ENCODE measurements at regions not wholly inside any gene's neighbourhood (a gene's known extent, or its start where the extent isn't known, plus 50 kb on each side); places are given as distances from the start of the nearest gene placed in this dataset.

- POLR2A ChIA-PET, result no interaction called here
- Histone ChIP-seq H3K27ac (ENCODE audit: control insufficient read depth, insufficient read depth) (no peak overlapping the region), H3K79me2 (ENCODE audit: control insufficient read depth, insufficient read depth, low read length) (no peaks in the 10 kb centered on the region), H3K4me2 (ENCODE audit: control insufficient read depth, insufficient read depth) (no peak overlapping the region), H4K20me1 (ENCODE audit: control insufficient read depth, insufficient read depth) (no peaks in the 10 kb centered on the region), H3K4me3 (no peak overlapping the region), H3K27me3 (replicated peaks in 1 of 2; ENCODE audit: control insufficient read depth in 2 of 2, insufficient read depth in 2 of 2, low read length in 1 of 2) (no peaks in the 10 kb centered on the region), H3K36me3 (ENCODE audit: control insufficient read depth in 2 of 2, insufficient read depth in 2 of 2, low read length in 1 of 2) (no peaks in the 10 kb centered on the region), H3K4me1 (ENCODE audit: control insufficient read depth, insufficient read depth, low read length) (peaks cover under 1% of the 10 kb centered on the region), H3K9me3 (replicated peaks; ENCODE audit: control insufficient read depth, insufficient read depth, low read length) (no peaks in the 10 kb centered on the region; the same call in 2 of the 3 replicates), H3K9ac (ENCODE audit: control insufficient read depth, insufficient read depth, low read length) (no peak overlapping the region), H2AFZ (ENCODE audit: control insufficient read depth, low read depth, low read length) (no peak overlapping the region)
- SMC1A ChIA-PET (ENCODE audit: uncharacterized antibody, unreplicated experiment), result interaction anchor here (0.5 to 2.6 kb wide), 3 partner anchors 38 to 187 kb away, joined by 3 to 6 read pairs (median 3); no protein-coding TSS in a partner anchor
- RAD21 ChIA-PET (ENCODE audit: unreplicated experiment), result no interaction called here
- ATAC-seq (no peak), FAIRE-seq (no peak), DNase-seq (ENCODE audit: low read depth, low spot score) (no peak)
- BruUV-seq (replicated peaks), result no TSS peak
- WGBS (ENCODE audit: insufficient coverage, insufficient replicate concordance, low lambda C conversion rate, missing lambda C conversion rate), result 84% methylated on average over 8 of the region's 8 CpGs
- intact Hi-C loops (cut with micrococcal nuclease; ENCODE audit: unreplicated experiment), result no loop called here
- CTCF ChIA-PET, result interaction anchor here (0.7 to 1.6 kb wide), 9 partner anchors 8 to 187 kb away, joined by 3 to 5 read pairs (median 3); no protein-coding TSS in a partner anchor
- in situ Hi-C loops (cut with MboI), result no loop called here
- no peak for TF ChIP-seq SRF (IDR thresholded peaks at IDR 0.05; ENCODE audit: low read depth in 2 of 2, low read length in 2 of 2)
- TF ChIP-seq SREBF1 (IDR thresholded peaks at IDR 0.05; ENCODE audit: low read length), result no peak
- TF ChIP-seq RAD21 (IDR thresholded peaks at IDR 0.05; ENCODE audit: insufficient read depth, low read depth, low read length), result no peak
- TF ChIP-seq GATAD2B (conservative IDR thresholded peaks at IDR 0.05; ENCODE audit: low read depth), result no peak
- TF ChIP-seq BACH1 (IDR thresholded peaks at IDR 0.05; ENCODE audit: borderline replicate concordance), result no peak
- TF ChIP-seq MEF2B (IDR thresholded peaks at IDR 0.05; ENCODE audit: partially characterized antibody, poor library complexity, severe bottlenecking), result no peak
- TF ChIP-seq USF1 (IDR thresholded peaks at IDR 0.05; ENCODE audit: borderline replicate concordance, extremely low read length, insufficient read depth, low read depth, low read length), result no peak
- TF ChIP-seq YBX1 (IDR thresholded peaks at IDR 0.05), result no peak
- no peak for TF ChIP-seq SMC3 (IDR thresholded peaks at IDR 0.05; ENCODE audit: borderline replicate concordance, low read length)
- no peak for TF ChIP-seq NFXL1 (IDR thresholded peaks at IDR 0.05; ENCODE audit: borderline replicate concordance)
- no peak for TF ChIP-seq NR2C1 (IDR thresholded peaks at IDR 0.05)
Observed at GRCh38 chr7:41891950-41892349, 189.1 kb upstream of the INHBA start.
